NCI-H2029 (cell line): ENCODE measurements at regions not wholly inside any gene's neighbourhood (a gene's known extent, or its start where the extent isn't known, plus 50 kb on each side); places are given as distances from the start of the nearest gene placed in this dataset.
"Not testable (repeated sequence)": the region's sequence is repeated elsewhere in the genome, so short reads cannot be mapped to it uniquely, and the experiment has no call there.

Experiments used
- DNase-seq: peaks from one replicate; lab custom pipeline; 2025; lab: John Stamatoyannopoulos, UW

- DNase-seq = no peak
These were observed 1308.8 kb downstream of the EFNA5 start for GRCh38 chr5:106361905-106362304.

DNA sequence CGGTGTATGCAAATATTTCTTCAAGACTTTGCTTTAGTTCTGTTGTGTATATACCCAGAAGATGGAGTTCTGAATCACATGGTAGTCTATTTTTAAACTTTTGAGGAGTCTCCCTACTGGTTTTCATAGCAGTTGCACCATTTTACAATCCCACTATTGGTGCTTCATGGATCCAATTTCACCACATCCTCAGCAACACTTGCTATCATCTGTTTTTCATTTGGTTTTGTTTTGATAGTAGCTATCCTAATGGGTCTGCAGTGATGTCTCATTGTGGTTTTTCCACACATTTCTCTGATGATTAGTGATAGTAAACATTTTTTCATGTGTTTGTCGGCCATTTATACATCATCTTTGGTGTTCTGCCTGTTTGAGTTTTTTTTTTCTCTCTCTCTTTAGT, 1339.3 kb downstream of the EFNA5 start:
- DNase-seq = no peak

DNA sequence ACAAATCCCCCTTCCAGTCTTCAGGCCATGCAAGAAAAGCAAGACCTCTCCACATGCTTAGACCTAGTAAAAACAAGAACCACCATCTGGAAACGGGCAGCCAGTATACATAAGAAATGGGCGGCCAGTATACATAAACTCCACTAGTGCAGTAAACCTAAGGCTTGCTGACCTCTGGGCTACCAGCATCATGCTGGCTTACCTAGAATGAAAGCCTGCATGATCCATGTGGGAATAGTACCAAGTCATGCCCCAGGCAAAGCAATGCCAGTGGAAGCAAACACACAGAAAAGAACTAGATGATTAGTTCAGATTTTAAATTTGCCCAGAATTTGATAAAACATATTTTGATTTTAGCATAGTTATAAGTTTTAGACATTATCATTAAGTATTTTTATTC, 1346.4 kb downstream of the EFNA5 start:
- DNase-seq = no peak

- DNase-seq = no peak
These were observed 1349.5 kb downstream of the EFNA5 start for GRCh38 chr5:106321242-106321641.

- DNase-seq = no peak
These were observed 1356.4 kb downstream of the EFNA5 start for GRCh38 chr5:106314221-106314824.

DNA sequence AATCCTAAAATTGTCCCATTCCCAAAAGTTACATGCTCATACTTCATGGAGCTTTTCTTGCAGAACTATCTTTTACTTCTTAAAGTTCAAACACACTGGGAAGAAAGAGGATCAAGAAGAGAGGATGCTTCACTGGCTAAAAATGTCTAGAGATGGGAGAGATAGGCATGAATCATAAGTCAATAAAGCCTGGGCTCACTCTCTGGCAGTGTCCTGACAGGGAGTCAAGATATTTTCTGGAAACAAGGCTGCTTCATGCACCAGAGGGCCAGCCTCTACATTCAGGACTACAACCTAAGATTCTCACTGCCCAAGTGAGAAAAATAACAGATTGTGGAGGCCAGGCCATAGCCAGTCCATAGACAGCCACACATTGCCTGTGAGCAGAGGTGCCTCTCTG, 1358.4 kb downstream of the EFNA5 start:
- no peak for DNase-seq

DNA sequence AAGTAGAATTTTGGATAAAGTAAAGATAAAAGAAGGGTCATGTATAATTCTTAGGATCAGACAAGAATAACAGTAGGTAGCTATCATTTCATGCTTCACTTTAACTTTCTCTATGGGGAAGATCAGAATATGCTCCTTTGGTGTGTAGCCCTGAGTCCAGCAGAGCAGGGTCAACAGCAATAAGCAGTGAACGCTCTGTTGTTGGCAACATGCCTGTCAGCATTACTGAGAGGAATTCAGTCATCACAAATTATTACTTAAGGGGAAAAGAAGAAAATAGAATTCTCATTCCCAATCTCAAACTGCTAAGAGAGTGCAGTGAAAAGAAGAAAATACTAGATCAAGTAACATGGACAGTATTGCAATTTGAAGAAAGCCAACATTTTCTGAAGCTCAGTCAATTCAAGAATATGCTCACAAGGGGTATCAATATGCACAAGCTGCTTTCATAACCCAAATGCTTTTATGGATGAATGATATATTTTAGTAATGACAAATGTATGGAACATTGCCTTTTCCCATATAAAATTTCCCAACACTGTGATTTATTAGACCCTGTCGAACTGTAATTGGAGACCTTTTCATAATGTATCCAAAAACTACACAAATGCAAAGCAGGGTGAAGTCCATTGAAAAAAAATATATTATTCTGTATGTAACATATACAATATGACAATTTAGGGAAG, 1359.4 kb downstream of the EFNA5 start:
- no peak for DNase-seq

DNA sequence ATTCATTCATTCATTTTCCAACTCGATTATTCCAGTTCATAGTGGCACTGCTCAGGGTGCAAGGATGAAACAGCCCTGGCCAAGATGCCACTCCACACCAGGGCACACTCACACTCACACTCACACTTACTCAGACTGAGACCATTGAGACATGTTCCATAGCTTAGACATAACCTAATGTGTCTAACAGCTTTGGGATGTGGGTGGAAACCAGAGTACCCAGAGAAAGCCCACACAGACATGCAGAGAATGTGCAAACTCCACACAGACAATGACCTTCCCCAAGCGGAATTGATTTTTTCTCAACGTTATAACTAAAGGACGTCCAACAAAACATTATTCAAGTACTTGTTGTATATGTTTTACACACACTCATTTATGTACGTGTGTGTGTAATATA, 1363.5 kb downstream of the EFNA5 start:
- DNase-seq = no peak

DNA sequence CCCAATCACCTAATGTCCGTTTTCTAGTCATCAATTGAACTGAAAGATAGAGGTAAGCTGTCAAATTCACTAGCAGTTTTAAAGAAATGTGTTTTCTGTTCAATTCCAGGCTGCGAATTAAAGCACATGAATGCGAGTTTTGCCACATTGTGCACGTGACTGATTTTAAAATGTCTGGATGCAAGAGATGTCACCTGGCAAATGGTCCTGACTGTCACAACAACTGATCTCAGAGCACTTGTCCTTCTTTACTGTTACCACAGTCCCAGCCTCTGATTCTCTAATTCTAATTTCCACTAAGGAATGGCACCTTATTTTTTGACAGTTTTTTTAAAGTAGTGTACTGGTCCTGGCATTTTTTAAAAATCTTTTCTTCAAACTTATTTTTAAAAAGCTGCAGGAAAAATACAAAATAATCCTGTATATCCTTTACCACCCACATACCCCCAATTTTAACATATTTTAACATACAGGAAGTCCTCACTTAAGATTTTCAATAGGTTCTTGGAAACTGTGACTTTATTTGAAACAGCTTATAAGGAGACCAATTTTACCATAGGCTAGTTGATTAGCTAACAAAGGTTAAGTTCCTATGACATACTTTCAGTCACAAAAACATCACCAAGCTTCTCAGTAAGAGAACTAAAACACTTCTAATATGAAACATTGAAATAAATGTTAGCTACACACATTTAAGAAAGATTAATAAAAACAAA, 1364.3 kb downstream of the EFNA5 start:
- DNase-seq = no peak

DNA sequence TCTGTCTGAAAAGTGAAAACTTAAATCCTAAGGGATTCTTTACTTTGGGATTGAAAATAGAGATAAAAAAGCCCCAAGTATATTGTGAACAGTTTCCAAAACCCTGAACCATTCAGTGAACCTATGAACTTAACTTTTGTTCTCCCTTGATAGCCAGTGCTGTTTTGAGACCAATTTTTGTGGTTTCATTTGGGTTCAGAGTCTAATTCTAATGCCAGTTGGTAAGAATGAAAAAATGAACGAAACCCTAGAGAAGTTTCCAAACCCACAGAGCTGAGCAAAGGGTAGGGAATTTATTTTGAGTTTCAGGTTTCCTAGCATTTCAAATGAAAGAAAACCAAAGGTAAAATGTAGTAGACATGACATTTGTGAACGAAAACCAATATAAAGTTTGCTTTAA, 1366.8 kb downstream of the EFNA5 start:
- no peak for DNase-seq

DNA sequence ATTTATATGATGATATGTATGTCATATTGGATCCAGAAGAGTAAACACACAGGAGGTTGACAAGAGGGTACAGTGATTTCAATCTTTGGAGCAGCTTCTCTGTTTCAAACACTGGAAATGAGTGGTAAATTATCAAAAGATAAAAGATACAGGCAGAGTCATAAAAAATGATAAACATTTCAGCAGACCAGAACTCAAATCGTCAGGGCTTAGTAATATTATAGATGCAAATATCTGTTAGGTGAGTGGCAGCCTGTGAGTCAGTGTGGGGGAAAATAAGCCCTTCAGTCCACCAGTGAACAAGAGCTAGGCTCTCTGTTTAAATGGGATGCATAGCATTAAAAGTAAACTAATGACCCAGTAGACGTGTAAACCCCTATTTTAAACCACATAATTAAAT, 1378.1 kb downstream of the EFNA5 start:
- no peak for DNase-seq

GRCh38 chr5:106290841-106291240, 1379.9 kb downstream of the EFNA5 start:
- DNase-seq = no peak

GRCh38 chr5:106288979-106289378, 1381.8 kb downstream of the EFNA5 start:
- DNase-seq = no peak

DNA sequence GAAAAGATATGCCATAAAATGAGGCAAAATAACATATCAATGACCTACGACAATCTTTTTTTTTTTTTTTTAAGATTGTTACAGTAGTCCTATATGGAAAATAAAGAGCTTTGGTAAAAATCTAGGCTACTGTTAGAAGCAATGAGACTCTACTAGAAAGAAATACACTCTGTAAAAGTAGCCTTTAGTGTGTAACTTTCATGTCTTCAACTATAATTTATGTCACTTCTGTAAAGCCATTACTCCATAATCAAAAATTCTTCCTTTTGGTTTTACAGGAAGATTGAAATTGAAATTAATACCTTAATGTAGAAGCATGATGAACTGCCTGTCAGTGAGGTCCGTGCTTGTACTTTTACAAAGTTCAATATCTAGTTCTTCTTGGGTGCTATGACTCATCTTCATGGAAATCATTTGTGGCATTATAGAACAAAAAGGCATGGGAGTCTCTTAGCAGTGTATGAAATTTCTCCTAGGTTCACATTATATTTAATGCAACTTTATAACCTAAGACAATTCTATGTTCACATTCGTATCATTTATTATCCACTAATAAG, 1393.1 kb downstream of the EFNA5 start:
- DNase-seq = no peak

- no peak for DNase-seq
These were observed 1401.4 kb downstream of the EFNA5 start for GRCh38 chr5:106269252-106269843.

- DNase-seq = no peak
These were observed 1403.5 kb downstream of the EFNA5 start for GRCh38 chr5:106267256-106267655.

DNA sequence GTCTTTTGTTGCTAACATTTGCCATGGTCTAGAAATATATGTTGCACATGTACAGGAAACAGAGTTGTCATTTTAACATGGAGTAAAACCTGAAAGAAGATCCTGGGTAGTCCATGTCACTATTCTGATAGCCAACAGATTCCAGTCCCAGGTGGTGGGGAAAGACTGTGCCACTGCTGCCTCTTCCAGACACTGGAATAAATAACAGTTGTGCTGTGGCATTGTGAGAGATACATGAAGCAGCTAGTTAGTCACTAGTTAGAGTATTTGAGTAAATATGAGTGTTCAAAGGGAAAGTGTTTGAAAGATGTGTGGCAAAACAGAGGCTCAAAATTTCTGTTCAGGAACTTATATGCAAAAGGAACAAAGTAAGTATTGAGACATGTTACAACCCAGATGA, 1408.3 kb downstream of the EFNA5 start:
- no peak for DNase-seq

GRCh38 chr5:106259431-106260090, 1411.2 kb downstream of the EFNA5 start:
- DNase-seq = not testable (repeated sequence)

DNA sequence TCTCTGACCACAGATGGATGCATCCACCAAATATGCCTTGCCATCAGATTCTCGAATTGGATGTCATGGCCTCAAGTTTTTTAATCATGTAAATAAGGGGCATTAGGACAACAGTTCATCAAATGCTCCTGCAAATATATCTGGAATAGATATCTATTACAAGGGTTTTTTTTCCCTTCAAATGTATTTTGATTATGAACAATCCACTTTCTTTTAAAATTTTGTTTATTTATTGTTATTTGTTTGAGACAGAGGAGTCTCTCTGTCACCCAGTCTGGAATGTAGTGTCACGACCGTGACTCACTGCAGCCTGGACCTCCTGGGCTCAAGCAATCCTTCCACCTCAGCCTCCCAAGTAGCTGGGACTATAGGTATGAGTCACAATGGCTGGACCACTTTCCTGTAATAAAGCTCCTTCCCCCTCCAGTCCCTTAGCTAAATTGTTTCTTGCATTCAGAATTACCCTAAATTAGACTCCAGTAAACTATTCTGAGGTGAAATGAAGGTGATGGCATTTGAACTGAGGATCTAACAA, 1412.1 kb downstream of the EFNA5 start:
- no peak for DNase-seq

- DNase-seq = no peak
These were observed 1416.0 kb downstream of the EFNA5 start for GRCh38 chr5:106254784-106255183.

DNA sequence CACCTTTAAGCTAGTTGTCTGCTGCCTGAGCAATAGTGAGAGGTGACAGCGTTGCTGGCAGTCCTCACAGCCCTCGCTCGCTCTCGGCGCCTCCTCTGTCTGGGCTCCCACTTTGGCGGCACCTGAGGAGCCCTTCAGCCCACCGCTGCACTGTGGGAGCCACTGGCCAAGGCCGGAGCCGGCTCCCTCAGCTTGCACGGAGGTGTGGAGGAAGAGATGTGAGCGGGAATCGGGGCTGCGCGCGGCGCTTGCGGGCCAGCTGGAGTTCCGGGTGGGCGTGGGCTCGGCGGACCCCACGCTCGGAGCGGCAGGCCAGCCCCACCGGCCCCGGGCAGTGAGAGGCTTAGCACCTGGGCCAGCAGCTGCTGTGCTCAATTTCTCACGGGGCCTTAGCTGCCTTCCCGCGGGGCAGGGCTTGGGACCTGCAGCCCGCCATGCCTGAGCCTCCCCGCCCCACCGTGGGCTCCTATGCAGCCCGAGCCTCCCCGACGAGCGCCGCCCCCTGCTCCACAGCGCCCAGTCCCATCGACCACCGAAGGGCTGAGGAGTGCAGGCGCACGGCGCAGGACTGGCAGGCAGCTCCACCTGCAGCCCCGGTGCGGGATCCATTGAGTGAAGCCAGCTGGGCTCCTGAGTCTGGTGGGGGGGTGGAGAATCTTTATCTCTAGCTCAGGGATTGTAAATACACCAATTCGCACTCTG, 1424.5 kb downstream of the EFNA5 start:
- DNase-seq = not testable (repeated sequence)
